Keratinocyte (primary cell): ENCODE measurements at regions not wholly inside any gene's neighbourhood (a gene's known extent, or its start where the extent isn't known, plus 50 kb on each side); places are given as distances from the start of the nearest gene placed in this dataset.
"Not testable (repeated sequence)": the region's sequence is repeated elsewhere in the genome, so short reads cannot be mapped to it uniquely, and the experiment has no call there.

Source experiments
- EZH2 ChIP-seq: IDR thresholded peaks from one replicate; pipeline ENCODE4 v1.6.1; 2012; ENCODE audit warnings: inconsistent platforms, mild to moderate bottlenecking, low read length, moderate library complexity
- TF ChIP-seq, protein P1 (sequence below), 3 experiments: IDR thresholded peaks in 1 of 3; conservative IDR thresholded peaks in 1 of 3; optimal IDR thresholded peaks in 1 of 3; 2 replicates in 2 of 3; 3 replicates in 1 of 3; pipeline versions ENCODE3 to v1.5.1; 2011; ENCODE audit warnings: low read length in 3 of 3, mild to moderate bottlenecking in 3 of 3, moderate library complexity in 2 of 3, control low read depth in 1 of 3, inconsistent platforms in 1 of 3; ENCODE audit not compliant: insufficient read depth in 2 of 3; ENCODE audit errors: extremely low read depth in 1 of 3

DNA sequence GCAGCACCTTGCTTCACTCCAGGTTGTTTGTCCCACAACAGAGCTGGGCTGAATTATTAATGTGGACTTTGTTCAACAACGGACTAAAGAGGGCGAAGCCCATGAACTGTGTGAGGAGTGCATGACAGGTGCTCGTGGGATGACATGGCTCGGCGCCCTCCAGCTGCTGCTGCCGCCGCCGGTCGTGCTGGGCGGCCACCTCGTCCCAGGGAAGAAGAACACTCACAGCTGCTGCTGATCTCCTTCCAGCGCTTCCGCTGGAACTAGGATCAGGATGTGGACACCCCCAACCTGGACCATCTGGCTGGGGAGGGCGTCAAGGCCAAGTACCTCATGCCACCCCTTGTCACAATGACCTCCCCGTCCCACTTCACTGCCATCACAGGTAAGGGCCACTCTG is 91.4 kb upstream of the FAM90A26 start:
- TF ChIP-seq EZH2 = not testable (repeated sequence)
- TF ChIP-seq, protein P1, sequence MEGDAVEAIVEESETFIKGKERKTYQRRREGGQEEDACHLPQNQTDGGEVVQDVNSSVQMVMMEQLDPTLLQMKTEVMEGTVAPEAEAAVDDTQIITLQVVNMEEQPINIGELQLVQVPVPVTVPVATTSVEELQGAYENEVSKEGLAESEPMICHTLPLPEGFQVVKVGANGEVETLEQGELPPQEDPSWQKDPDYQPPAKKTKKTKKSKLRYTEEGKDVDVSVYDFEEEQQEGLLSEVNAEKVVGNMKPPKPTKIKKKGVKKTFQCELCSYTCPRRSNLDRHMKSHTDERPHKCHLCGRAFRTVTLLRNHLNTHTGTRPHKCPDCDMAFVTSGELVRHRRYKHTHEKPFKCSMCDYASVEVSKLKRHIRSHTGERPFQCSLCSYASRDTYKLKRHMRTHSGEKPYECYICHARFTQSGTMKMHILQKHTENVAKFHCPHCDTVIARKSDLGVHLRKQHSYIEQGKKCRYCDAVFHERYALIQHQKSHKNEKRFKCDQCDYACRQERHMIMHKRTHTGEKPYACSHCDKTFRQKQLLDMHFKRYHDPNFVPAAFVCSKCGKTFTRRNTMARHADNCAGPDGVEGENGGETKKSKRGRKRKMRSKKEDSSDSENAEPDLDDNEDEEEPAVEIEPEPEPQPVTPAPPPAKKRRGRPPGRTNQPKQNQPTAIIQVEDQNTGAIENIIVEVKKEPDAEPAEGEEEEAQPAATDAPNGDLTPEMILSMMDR (optimal IDR thresholded peaks at IDR 0.05 in 1 of 3, IDR thresholded peaks at IDR 0.05 in 1 of 3, conservative IDR thresholded peaks at IDR 0.05 in 1 of 3; ENCODE audit: extremely low read depth in 1 of 3, insufficient read depth in 2 of 3, low read length in 3 of 3) = not testable (repeated sequence)
